ENCODE measurements at regions not wholly inside any gene's neighbourhood (a gene's known extent, or its start where the extent isn't known, plus 50 kb on each side); places are given as distances from the start of the nearest gene placed in this dataset.
"Not testable (repeated sequence)": the region's sequence is repeated elsewhere in the genome, so short reads cannot be mapped to it uniquely, and the experiment has no call there.

DNA sequence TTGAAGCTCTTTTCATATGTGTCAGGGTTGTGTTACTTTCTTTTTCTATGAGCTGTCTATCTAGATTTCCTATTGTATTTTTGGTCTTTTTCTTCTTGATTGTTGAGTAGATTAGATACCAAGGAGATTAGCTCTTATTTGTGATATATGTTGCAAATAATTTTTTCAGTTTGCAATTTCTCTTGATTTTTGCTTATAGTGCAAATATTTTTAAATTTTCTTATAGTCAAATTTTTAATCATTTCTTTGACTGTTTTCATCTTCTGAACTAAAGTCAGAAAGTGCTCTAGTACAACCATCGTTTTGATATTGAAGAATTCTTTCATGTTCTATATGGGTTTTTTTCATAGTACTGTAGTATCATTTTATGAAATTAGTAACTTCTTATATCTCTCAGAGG, 193.7 kb downstream of the OSTF1 start:
- no peak for DNase-seq (ENCODE audit: low read depth)

DNA sequence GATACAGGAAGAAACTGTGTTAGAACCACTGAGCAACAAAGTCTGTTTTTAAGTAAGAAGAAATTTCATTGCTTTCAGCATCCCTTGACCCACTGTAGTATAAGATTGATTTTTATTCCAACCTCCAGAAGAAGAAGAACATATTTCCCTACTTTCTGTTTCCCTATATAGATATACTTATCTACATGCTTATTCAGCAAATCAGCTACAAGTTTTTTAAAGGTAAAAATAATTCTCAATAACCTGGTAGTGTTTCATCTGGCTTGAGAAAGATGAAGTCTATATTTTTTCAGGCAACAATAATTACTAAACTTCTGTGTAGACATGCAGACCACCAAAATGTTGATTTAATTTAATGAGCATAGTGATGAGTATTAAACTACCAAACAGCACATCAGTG, 201.0 kb downstream of the OSTF1 start:
- DNase-seq (ENCODE audit: low read depth): no peak

DNA sequence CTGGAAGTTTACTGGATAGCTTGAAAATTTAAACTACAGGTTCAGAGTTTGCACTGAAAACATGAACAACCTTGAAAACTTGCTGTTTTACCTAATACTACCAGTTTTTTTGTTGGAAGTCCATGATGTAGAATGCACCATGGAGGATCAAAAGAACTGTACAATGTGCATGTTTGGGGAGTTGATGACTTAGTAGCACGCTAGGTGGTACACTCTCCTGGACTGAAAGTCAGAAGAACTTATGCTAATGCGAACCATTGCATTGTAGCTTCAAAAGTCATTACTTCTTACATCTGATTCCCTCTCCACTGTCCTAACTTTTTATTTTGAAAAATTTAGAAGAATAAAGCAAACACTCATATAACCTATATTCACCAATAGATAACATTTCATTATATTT, 211.0 kb downstream of the OSTF1 start:
- no peak for DNase-seq (ENCODE audit: low read depth)

DNA sequence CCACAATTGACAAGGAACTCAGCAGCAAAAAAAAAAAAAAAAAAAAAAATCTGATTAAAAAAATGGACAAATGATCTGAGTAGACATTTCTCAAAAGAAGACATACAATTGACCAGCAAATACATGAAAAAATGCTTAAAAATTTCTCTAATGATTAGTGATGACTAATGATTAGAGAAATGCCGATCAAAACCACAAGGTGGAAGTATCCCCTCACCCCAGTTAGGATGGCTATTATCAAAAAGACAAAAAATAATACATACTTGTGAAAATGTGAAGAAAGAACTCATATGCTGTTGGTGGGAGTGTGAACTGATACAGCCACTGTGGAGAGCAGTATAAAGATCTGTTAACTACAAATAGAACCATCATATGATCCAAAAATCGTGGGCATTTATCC, 245.3 kb downstream of the OSTF1 start:
- DNase-seq (ENCODE audit: low read depth): no peak

DNA sequence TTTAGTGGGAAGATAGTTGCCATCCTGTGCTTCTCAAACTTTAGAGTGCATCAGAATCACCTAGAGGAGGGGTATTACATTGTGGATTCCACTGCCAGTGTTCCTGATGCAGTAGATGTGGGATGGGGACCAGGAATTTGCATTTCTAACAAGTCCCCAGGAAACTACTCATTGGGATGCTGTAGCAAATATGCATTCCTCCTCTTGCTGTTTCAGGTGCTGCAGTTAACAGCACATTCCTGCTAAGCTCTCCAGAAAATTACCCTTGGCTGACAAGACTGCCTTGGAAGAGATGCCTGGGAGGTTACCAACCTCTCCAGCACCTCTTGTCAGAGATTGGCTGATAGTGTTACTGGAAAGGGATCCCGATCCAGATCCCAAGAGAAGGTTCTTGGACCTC, 270.5 kb downstream of the OSTF1 start:
- no peak for DNase-seq (ENCODE audit: low read depth)

DNA sequence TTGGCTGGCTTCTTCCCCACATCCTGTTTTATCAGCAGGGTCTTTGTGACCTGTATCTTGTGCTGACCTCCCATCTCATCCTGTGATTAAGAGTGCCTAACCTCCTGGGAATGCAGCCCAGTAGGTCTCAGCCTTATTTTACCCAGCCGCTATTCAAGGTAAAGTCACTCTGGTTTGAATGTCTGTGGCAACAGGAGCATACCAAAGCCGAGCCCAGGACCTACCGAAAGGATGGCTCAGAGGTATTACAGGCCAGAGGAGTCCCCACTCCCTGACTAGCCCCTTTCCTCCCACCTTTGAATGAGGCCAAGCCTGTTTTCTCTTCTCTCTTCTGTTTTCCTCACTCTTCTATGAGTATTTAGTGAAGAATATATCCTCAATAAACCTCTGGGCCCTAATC, 271.3 kb downstream of the OSTF1 start:
- no peak for DNase-seq (ENCODE audit: low read depth)

DNA sequence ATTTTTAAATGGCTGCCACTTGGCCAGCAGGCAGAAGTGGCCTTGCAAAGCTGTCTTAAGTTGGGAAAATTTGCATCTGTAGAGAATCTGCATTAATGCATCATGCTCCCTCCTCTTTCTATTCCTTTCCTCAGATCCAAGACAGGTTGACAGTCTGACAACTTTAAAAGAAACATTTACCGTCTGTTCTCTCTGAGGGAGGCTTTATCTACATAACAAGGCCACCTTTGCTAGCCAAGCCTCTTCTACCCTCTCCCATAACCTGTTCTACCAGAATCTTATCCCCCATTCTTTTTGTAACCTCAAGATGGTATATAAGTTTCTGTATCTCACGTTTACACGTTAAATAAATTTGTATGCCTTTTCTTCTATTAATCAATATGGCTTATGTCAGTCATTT, 271.9 kb downstream of the OSTF1 start:
- no peak for DNase-seq (ENCODE audit: low read depth)

DNA sequence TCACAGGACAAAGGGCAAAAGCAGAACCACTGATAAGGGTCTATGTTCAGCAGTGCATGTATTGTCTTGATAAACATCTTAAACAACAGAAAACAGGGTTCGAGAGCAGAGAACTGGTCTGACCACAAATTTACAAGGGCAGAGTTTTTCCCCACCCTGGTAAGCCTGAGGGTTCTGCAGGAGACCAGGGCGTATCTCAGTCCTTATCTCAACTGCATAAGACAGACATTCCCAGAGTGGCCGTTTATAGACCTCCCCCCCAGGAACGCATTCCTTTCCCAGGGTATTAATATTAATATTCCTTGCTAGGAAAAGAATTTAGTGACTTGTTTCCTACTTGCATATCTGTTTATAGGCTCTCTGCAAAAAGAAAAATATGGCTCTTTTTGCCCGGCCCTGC, 274.1 kb downstream of the OSTF1 start:
- not testable (repeated sequence) for DNase-seq (ENCODE audit: low read depth)

DNA sequence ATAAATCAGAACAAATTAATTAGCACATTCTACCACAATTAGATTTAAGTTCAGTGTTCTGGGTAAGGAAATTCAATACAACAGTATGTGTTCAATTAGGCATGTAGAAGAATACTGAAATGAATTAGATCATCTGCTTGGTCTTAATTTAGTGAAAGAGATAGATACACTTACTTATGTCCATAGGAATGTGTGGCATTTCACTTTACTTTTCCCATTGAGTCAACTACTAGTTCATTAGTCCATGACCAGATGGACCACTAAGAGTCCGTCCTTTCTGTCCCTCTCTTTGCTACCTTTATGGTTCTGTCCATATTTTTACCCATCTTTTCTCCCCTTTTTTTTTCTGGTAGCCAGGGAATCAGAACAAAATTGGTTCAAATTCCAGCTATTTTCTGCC, 276.9 kb downstream of the OSTF1 start:
- no peak for DNase-seq (ENCODE audit: low read depth)

DNA sequence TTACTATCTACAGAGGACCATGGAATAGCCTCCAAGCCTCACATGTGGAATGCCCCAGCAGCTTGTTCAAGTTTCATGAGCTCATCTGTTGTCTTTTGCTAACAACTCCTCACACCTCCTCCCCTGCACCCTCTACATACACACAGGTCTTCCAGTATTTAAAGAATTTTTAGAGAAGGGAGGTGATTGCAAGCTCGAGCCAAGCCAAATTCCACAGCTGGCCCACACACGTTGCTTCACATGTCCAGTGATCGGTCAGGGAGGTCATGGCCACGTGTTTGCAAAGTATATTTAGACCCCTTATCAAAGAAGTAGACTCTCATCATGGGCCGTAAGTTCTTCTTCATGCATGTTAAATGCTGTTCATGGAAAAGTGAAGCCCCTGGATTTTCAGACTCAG, 281.7 kb downstream of the OSTF1 start:
- no peak for DNase-seq (ENCODE audit: low read depth)

DNA sequence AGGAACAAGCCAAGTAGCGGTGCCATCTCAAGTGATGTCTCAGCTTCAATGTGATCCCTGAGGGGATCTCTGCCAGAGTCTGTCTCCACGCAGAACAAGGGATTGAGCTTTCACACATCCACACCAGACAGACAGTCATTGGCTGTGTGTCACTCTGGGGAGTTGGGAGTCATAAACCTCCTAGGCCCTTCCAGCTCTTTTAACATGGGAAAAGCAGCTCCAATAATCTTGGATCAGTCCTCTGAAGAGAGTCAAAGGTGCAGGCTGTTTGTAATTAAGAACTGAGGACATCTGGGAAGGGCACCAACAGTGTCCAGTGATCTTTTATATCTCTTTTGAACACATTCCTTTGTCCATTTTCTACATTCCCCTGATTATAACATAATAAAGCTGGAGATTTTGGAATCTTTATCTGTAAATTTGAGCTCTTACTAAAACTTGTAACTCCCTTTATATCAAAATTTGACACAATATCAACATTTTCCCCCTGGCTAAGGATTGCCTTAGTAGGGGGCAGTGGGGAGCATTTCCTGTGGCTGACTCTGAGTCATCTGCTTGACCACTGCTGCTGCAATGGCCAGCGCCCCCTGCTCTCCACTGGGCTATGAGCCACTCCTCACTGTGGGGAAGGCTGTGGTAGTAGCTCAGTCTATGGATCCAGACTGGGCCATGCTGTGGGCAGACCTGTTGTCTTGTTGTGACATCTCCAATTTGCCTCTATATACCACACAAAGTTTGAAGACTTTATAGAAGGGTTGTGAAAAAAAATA, 284.4 kb downstream of the OSTF1 start:
- no peak for DNase-seq (ENCODE audit: low read depth)

DNA sequence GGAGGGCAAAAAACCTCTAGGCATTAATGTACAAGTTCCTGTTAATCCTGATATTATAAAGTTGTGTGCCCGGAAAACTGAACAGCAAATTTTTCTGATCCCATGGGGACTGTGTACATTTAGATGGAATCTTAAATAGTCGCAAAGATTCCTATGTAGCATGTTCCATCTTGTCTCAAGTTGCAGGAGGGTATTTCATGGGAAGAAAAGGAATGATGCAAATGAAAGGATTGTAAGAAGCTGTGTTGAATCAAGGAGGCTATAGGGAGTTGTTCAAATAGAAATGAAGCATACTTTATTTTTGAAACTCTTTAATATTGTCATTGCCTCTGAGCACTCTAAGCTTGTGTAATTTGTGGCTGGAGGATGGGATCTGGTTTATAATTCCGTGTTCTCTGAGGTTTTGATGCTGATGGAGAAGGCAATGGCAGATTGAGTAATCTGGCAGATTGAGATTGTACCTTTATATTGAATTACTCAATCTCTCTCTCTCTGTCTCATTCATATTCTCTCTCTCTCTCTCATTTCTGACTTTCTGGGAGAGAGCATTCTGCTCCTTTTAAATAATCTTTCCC, 288.5 kb downstream of the OSTF1 start:
- DNase-seq (ENCODE audit: low read depth): no peak

DNA sequence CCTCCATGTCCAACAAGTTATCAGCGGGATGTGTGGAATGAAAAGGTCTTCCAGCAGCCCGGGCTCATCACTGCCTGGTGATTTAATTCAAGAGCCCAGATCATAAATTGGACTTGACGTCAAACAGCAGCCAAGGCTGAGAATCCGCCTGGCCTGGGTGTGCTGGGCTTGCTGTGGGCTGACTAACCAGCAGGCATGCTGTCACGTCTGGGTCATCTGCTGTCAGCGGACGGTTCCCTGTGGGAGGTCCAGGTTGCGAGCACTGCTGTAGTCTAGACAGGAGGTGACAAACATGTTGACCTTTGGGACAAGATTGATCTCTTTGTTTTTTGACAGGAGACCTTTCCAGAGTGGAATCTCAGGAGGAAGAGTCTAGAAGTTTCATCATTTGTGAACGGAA, 289.7 kb downstream of the OSTF1 start:
- no peak for DNase-seq (ENCODE audit: low read depth)

DNA sequence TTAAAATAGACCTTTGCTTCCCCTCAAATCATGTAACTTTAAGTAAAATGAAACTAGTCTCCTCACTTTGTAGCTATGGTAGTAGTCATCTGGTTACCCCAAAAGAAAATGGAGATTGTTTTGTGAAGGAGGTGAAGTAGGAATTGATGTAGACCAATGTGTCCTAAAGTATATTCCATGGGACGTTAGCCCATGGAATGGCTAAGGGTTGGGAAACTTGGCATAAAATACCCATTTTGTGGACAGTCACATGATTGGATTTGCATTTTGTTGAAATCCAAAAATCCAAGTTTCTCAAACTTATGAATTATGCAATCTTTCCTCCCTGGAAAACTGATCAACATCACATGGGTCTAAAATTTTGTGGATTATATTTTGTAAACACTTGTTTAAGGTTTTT, 290.6 kb downstream of the OSTF1 start:
- no peak for DNase-seq (ENCODE audit: low read depth)

DNA sequence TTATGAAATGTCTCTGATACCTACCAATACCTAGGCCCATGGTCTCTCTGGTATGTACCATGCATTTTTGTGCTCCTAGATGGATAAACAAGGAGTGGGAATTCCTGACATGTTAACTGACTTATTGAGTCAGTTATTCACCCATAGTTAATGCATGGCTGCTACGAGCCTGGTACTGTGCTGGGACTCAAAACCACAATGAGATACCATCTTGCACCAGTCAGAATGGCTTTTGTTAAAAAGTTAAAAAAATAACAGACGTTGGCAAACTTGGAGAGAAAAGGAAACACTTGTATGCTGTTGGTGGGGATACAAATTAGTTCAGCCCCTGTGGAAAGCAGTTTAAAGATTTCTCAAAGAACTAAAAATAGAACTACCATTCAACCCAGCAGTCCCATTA, 293.8 kb downstream of the OSTF1 start:
- no peak for DNase-seq (ENCODE audit: low read depth)

DNA sequence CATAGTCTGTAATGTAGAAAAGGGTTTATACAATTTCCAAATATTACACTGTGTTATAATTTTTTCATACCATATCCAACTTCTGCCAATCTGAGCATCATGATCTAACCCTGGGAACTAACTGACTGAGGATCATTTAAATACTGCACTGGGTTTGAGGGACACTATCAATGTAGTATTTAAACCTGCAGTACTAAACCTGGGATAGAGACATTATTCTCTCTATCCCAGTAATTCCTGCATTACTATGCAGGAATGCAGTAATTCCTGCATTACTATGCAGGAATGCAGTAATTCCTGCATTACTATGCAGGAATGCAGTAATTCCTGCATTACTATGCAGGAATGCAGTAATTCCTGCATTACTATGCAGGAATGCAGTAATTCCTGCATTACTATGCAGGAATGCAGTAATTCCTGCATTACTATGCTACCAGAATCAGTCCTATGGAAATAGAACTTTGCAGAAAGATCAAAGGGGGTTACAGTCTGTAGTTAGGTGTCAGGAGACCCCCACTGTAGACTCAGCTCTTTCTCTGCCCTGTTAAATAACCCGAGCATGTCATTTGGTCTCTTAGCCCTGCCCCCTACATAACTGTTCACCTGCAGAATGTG, 295.2 kb downstream of the OSTF1 start:
- DNase-seq (ENCODE audit: low read depth): not testable (repeated sequence)

DNA sequence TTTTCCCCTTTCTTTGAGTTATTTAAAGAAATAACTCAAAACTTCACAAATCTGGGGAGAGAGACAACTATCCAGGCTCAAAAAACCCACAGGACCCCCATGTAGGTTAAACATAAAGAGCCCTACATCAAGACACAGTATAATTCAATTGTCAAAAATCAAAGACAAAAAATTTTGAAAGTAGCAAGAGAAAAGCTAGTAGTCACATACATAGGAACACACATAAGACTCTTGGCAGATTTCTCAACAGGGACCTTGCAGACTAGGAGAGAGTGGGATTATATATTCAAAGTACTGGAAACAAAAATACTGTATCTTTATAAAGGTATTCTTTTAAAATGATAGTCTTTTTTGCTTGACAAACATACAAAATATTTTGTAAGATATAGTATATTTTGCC, 296.9 kb downstream of the OSTF1 start:
- no peak for DNase-seq (ENCODE audit: low read depth)

DNA sequence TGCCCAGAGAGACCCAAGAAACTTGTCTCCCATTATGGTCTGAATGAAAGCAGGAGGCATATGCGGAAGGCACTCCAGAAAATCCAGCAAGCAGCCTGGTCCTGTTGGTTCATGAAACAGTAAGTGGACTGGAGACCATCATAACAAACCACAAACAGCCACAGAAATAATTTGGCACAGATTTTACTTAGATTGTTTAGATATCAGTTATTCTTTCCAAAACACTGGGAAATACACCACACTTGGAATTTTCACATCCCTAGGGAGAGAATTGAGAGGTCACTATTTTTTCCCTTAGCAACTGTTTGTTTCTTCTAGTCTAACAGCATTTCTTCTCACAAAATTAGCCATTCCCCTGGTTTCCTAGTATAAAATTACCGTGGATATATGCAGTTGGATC, 300.8 kb downstream of the OSTF1 start:
- DNase-seq (ENCODE audit: low read depth): no peak

DNA sequence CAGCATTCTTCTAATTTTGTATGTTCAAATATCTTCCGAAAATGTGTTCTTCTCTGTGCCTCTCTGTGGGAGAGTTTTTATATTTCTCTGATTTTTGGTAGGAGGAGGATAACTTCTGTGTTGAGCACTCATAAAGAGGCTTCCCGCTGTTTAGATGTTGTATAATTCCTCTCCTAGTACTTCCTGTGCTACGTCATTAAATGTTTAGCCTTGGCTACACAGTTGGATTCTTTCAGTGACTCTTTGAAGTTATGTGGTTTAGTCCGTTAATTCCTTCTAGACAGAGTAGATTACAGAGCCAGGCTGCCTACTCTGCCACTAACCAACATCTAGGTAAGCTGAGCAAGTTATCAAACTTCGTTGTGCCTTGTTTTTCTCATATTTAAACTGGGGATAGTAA, 302.6 kb downstream of the OSTF1 start:
- DNase-seq (ENCODE audit: low read depth): no peak

DNA sequence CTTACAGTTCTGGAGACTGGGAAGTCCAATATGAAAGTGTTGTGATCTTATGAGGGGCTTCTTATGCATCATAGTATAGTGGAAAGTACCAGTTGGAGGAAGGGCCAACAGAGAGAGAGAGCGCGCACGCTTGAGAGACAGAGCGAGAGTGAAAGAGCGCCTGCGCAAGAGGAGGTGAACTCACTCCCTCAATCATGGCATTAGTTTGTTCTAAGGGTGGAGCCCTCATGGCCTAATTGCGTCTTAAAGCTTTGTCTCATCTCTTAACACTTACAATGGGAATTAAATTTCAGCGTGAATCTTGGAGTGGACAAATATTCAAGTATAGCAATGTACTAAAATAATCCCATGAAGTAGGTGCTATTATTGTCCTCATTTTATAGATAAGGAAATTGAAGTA, 303.2 kb downstream of the OSTF1 start:
- no peak for DNase-seq (ENCODE audit: low read depth)

DNA sequence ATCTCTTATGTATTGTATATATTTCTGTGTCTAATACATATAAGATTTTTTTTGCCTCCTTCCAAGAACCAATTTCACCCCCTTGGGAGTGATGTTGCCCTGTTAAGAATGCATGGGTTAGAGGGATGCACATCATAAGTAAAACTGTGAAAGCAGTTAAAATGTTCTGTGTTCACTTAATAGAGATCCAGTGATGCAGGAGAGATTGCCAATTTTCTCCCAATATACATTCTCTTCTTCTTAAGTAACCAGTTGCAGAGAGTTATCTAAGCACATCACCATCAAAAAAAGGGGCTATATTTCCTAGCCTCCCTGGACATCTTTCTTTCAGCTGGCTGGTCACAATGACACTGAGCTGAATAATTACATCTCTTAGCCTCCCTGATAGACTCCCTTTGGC, 307.0 kb downstream of the OSTF1 start:
- DNase-seq (ENCODE audit: low read depth): no peak

DNA sequence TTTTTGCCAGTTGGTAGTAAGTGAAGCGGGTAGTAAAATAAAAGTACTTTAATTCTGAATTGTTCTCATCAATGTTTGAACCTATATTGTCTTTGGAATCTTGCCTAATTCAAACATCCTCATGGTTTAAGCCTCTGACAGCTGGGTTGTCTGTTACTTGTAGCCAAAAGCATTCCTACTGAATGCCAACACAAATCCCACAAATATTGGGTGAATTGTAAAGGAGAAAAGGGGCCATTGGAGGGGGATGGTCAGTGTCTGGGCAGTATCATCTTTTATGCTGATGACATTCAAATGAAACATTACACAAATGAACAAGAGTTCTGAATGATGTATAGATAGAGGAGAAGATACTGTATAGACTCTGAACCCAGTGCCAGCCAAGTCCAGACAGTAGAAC, 309.5 kb downstream of the OSTF1 start:
- DNase-seq (ENCODE audit: low read depth): no peak

DNA sequence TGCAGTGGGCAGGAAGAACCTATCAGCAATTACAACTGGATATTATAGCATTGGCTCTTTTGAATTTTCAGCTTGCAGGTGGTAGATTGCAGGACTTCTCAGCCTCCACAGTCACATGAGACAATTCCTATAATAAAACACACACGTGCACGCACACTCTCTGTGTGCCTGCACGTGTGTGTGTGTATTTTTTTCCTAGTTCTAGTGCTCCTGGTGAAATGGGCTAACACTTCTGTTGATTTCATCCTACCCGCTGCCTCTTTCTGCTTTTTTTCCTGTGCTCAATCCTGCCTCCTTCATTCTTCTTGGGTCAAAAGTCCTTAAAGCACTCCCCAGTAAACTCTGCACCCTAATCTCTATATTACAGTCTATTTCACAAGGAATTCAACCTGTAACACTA, 320.1 kb downstream of the OSTF1 start:
- no peak for DNase-seq (ENCODE audit: low read depth)

DNA sequence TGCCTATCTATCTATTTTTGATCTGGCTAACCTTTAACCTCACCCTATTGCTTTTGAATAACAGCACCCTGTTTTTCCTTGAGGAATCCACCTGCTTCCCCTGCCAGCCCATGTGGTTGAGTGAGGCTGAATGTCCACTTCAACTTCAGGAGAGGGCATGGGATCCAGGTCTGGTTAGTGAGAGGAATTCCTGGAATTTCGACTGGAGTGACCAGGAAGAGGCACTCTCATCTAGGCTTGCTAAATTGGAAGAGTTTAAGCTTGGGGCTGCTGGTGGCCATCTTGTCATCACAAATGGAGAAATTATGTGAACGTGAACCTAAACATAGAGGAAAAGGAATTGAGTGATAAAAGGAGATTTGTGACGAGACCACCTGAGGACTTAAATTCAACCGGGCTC, 322.1 kb downstream of the OSTF1 start:
- DNase-seq (ENCODE audit: low read depth): no peak
